ENCODE measurements at regions not wholly inside any gene's neighbourhood (a gene's known extent, or its start where the extent isn't known, plus 50 kb on each side); places are given as distances from the start of the nearest gene placed in this dataset.
A peak's percentile ranks its signal among the peaks of the same experiment; 100 is the strongest.

- Mint-ChIP-seq H3K9me3 (no peaks in the 10 kb centered on the region), H3K36me3 (ENCODE audit: low read depth) (no peaks in the 10 kb centered on the region), H3K4me1 (ENCODE audit: low read depth) (no peaks in the 10 kb centered on the region), H3K27ac (no peak overlapping the region), H3K4me3 (no peak overlapping the region), H3K27me3 (no peaks in the 10 kb centered on the region)
- ChIA-PET CTCF (interaction anchor here (1.1 to 2.2 kb wide), 2 partner anchors 11 to 40 kb away, joined by 3 to 7 read pairs; no protein-coding TSS in a partner anchor), POLR2A (no interaction called here)
- ATAC-seq (no peak), DNase-seq (no peak)
- intact Hi-C loops (cut with micrococcal nuclease), result no loop called here
- TF ChIP-seq CTCF (IDR thresholded peaks at IDR 0.05), result no peak
Measured at GRCh38 chr20:60223174-60223573, 265.0 kb downstream of the CDH26 start.

GRCh38 chr20:60224914-60225313 lies 266.7 kb downstream of the CDH26 start:
- POLR2A ChIA-PET, result no interaction called here
- no peak overlapping the region for H3K27ac Mint-ChIP-seq
- ATAC-seq (peak; percentile 37), DNase-seq (peak; percentile 38)
- peak; percentile 28 for TF ChIP-seq CTCF (IDR thresholded peaks at IDR 0.05)
- intact Hi-C loops (cut with micrococcal nuclease), result no loop called here
- no peaks in the 10 kb centered on the region for H3K27me3 Mint-ChIP-seq
- no peaks in the 10 kb centered on the region for H3K4me1 Mint-ChIP-seq (ENCODE audit: low read depth)
- no peaks in the 10 kb centered on the region for H3K36me3 Mint-ChIP-seq (ENCODE audit: low read depth)
- CTCF ChIA-PET, result interaction anchor here (0.8 to 1.8 kb wide), 5 partner anchors 10 to 116 kb away, joined by 3 to 7 read pairs (median 3); no protein-coding TSS in a partner anchor
- H3K4me3 Mint-ChIP-seq, result no peak overlapping the region
- no peaks in the 10 kb centered on the region for H3K9me3 Mint-ChIP-seq

GRCh38 chr20:60228255-60228654 lies 270.0 kb downstream of the CDH26 start:
- intact Hi-C loops (cut with micrococcal nuclease), result no loop called here
- Mint-ChIP-seq H3K27ac (no peak overlapping the region), H3K4me3 (no peak overlapping the region), H3K4me1 (ENCODE audit: low read depth) (no peaks in the 10 kb centered on the region), H3K36me3 (ENCODE audit: low read depth) (no peaks in the 10 kb centered on the region), H3K27me3 (peaks cover 3% of the 10 kb centered on the region), H3K9me3 (no peaks in the 10 kb centered on the region)
- no peak for ATAC-seq
- ChIA-PET CTCF (interaction anchor here (3.3 kb wide), 1 partner anchor 17 kb away, joined by 15 read pairs; no protein-coding TSS in a partner anchor), POLR2A (no interaction called here)
- no peak for DNase-seq
- TF ChIP-seq CTCF (IDR thresholded peaks at IDR 0.05), result no peak

- H3K9me3 Mint-ChIP-seq, result no peaks in the 10 kb centered on the region
- no peaks in the 10 kb centered on the region for H3K36me3 Mint-ChIP-seq (ENCODE audit: low read depth)
- H3K4me1 Mint-ChIP-seq (ENCODE audit: low read depth), result no peaks in the 10 kb centered on the region
- no peak for ATAC-seq
- peaks cover 5% of the 10 kb centered on the region for H3K27me3 Mint-ChIP-seq
- ChIA-PET CTCF (no interaction called here), POLR2A (no interaction called here)
- H3K4me3 Mint-ChIP-seq, result no peak overlapping the region
- intact Hi-C loops (cut with micrococcal nuclease), result no loop called here
- H3K27ac Mint-ChIP-seq, result no peak overlapping the region
- TF ChIP-seq CTCF (IDR thresholded peaks at IDR 0.05), result no peak
- no peak for DNase-seq
Measured at GRCh38 chr20:60232380-60232779, 274.2 kb downstream of the CDH26 start.

GRCh38 chr20:60233018-60233630 lies 274.9 kb downstream of the CDH26 start:
- intact Hi-C loops (cut with micrococcal nuclease), result no loop called here
- Mint-ChIP-seq H3K4me3 (no peak overlapping the region), H3K27ac (no peak overlapping the region), H3K4me1 (ENCODE audit: low read depth) (no peaks in the 10 kb centered on the region), H3K36me3 (ENCODE audit: low read depth) (no peaks in the 10 kb centered on the region), H3K27me3 (peaks cover 5% of the 10 kb centered on the region), H3K9me3 (no peaks in the 10 kb centered on the region)
- ATAC-seq (no peak), DNase-seq (no peak)
- ChIA-PET POLR2A (no interaction called here), CTCF (no interaction called here)
- TF ChIP-seq CTCF (IDR thresholded peaks at IDR 0.05), result no peak

Measured in activated CD8-positive, alpha-beta T cell treated with anti-CD3 and anti-CD28 coated beads for 36 hours (primary cell).